ENCODE measurements at regions not wholly inside any gene's neighbourhood (a gene's known extent, or its start where the extent isn't known, plus 50 kb on each side); places are given as distances from the start of the nearest gene placed in this dataset.
"Not testable (repeated sequence)": the region's sequence is repeated elsewhere in the genome, so short reads cannot be mapped to it uniquely, and the experiment has no call there.

- no peak for DNase-seq
Measured at GRCh38 chr15:59828861-59829260, 139.7 kb upstream of the BNIP2 start.

GRCh38 chr15:59828263-59828662, 139.1 kb upstream of the BNIP2 start:
- DNase-seq = no peak

DNA sequence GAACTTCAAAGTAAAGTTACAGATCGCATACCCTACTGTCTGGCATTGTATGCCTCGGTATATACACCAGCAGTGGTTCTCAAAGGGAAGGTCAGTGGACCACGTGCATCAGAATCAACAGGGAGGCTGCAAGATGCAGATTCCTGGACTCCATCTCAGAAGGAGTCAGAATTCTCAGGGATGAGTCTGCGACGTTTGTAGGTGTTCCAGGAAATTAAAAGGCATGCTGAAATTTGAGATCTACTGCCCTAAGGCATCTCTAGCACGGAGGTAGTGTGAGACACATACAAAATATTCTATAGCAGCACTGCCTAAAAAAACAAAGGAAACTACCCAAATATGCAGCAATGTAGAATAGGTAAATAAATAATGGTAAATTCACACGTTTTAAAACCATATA, 136.8 kb upstream of the BNIP2 start:
- no peak for DNase-seq

- DNase-seq = no peak
Measured at GRCh38 chr15:59821286-59821685, 132.2 kb upstream of the BNIP2 start.

GRCh38 chr15:59819092-59819491, 130.0 kb upstream of the BNIP2 start:
- DNase-seq = no peak

DNA sequence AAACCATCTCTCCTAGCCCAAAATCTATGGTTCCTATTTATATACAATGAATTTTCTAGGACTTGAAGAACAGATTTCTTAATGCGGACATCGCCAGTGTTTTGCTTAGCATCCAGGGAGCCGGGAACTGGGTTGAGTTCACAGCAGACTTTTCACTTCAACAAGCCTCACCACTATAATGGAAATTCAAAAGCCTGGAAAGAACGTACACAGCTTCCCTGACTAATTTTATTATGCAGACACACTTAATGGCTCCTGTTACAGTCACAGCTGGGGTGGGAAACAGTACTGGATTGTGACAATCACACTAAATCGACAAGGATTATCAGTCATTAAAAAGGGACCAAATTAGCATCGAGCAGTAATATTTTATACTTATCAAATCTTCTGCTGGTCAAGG, 129.2 kb upstream of the BNIP2 start:
- no peak for DNase-seq

DNA sequence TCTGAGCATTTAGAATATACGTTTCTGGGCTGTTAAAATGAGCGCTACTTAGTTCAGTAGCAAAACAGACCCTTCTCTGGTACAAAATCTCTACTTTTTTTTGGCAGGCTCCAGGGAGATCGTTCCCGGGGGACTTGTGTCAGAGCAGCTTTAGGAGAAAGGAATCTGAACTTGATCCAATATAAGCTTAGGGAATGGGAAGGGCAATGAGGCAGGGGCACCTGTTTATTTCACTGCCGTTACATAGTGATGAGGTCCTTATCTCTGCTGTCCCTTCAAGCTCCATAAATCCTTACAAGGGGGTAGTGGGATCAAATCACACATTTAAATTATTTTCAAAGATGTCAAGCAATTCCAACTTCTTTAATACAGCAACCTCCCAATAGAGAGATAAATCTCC, 128.7 kb upstream of the BNIP2 start:
- DNase-seq = no peak

DNA sequence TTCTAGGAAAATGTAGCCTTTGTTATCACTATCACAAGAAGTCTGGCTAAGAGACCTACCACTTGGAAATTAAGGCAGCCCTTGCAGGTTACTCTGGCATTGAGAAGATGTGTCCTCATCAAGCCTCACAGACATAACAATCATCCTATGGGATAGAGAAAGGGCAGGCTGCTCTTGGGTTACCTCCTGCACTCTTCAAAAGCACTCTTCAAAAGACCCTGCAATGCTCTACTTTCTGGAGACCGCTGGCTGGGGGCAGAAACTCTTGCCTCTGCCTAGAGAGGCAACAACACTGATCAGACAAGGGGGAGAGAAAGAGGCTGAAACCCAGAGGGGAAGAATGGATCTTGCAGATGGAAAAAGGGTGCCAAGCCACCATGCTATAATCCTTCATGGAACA, 127.9 kb upstream of the BNIP2 start:
- DNase-seq = no peak

- no peak for DNase-seq
Measured at GRCh38 chr15:59814409-59814808, 125.3 kb upstream of the BNIP2 start.

GRCh38 chr15:59812889-59813288, 123.8 kb upstream of the BNIP2 start:
- DNase-seq = no peak

DNA sequence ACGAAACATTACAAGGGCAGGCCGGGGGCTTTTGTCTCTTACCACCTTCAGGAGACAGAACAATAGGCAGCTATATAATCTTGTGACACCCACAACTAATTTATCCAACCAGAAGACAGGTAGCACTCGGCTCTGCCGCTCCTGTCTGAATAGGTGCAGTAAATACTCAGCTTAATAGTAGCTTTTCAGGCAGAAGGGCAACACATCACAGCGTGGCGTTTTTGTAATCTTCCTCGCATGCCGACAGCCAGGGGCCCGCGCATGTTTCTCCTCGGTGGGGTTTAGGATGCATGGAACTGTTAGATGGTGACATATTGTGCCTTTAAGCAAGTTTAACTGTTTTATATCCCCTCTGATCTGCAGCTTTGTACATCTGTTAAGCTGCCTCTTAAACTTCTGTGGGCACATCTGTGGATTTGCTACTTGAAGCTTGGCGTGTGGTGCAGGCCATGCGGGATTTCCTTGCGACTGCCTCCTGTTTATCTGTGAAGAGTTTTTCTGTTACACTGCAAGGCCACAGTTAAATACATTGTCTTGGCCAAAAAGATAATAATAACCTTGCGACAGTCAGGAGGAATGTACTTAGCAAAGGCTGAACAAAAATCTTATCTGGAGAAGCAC, 123.2 kb upstream of the BNIP2 start:
- DNase-seq = no peak

DNA sequence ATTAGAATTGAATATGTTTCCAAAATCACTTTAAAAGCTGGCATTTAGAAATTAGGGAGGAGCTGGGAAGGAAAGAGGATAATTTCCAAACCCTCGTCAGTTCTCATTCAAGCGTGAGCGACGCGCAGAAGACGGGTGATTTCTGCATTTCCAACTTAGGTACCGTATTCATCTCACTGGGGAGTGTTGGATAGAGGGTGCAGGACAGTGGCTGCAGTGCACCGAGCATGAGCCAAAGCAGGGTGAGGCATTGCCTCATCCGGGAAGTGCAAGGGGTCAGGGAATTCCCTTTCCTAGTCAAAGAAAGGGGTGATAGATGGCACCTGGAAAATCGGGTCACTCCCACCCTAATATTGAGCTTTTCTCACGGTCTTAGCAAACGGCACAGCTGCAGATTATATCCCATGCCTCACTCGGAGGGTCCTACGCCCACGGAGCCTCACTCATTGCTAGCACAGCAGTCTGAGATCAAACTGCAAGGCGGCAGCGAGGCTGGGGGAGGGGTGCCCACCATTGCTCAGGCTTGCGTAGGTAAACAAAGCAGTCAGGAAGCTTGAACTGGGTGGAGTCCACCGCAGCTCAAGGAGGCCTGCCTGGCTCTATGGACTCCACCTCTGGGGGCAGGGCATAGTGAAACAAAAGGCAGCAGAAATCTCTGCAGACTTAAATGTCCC, 114.3 kb upstream of the BNIP2 start:
- not testable (repeated sequence) for DNase-seq

DNA sequence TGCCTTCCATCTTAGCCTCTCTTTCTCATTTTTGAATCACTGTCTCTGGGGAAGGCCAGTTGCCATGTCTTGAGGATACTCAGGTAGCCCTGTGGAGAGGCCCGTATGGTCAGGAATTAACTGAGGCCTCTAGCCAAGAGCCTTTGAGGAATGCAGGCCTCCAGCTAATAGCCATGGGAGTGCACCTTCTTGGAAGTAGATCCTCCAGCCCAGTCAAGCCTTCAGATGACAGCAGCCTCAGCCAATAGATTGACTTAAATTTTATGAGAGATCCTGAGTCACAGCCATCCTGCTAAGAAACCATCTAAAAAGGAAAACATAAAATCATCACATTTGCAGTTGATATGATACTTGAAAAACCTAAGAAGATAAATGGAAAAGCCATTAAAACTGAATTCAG, 112.5 kb upstream of the BNIP2 start:
- DNase-seq = no peak

DNA sequence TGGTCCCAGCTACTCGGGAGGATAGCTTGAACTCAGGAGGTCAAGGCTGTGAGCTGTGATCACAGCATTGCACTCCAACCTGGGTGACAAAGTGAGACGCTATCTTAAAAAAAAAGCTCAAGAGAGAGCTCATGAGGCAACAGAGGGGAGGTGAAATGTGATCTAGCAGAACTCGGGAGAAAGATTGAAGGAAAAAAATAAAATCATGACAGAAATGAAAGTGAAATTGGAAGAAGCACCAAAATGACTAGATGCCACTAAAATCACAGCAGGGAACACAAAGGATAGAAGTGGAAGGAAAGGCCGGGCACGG, 109.4 kb upstream of the BNIP2 start:
- no peak for DNase-seq

GRCh38 chr15:59797756-59798604, 108.9 kb upstream of the BNIP2 start:
- no peak for DNase-seq

DNA sequence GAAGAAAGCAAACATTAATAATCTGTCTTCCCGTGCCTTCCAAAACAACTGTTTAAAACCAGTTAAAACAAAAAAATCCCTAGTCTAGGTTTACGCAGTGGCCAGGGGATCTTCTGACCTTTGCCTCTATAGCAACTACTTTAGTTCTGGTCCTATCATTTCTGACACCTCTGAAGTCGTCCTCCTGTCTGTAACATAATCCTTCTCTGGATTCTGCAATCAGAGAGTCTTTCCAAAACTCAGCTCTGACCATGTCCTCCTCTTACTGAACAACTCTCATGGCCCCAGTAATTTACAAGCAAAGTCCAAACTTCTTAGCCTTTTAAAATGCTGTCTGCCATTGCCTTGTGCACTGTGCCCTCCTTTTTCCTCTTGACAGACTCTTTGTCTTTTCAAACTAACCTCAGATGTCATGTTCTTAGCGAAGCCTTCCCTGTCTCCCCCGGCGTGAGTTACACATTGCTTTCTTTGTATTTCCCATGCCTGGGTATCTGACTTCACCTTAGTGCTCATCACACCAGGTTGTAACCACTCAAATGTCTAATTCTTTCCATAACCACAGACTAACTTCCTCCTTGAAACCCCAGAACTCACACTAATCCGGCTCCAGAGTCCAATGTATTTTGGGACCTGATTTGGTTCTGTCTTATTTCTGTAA, 105.2 kb upstream of the BNIP2 start:
- no peak for DNase-seq

DNA sequence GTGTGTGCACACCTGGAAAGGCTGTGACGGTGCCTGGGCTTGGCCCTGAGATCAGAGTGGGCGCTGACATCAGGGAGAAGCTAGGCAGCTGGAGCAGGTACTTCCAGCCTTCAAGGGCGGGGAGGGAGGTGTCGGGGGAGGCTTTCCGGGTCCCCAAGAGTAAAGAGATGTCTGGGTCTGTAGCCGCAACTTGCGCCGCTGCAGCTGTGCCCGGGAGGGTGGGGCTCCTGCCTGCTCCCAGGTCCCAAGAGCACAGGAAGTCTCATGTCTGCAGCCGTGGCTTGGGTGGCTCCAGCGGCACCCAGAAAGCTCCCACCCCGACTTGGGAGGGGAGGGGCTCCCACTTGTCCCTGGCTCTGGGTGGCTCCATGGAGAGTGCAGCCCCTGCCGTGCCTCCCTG, 103.2 kb upstream of the BNIP2 start:
- DNase-seq = no peak

- no peak for DNase-seq
Measured at GRCh38 chr15:59791755-59792154, 102.6 kb upstream of the BNIP2 start.

DNA sequence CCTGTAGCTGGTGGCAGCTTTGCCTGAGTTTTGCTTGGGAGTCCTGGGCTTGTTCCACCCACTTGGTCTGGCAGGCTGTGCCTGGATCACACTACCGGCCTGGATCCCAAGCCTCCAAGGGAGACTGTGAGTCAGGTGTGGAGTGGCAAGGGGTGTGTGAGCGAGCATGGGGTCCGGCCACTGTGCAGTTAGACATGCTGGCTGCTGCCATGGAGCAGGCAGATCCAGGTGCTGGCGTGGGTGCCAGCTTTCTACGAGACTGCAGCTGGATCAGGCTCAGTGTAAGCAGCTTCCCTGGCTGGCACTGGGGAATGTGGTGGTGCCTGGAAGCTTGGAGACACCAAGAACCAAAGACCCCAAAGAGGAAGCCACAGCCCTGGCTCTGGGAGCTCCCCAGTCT, 102.0 kb upstream of the BNIP2 start:
- DNase-seq = no peak

DNA sequence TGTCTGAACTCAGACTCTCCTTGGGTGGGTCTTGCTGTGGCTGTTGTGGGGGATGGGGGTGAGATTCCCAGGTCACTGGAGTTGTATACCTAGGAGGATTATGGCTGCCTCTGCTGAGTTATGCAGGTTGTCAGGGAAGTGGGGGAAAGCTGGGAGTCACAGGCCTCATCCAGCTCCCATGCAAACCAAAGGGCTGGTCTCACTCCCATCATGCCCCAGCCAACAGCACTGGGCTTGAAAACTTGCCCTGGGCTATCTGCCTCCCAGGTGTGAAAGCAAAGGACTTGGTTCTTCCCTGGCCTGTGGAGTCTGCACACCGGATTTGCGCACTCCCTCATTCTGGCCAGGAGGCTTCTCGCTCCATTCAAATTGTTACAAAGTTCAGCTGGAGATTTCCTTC, 97.3 kb upstream of the BNIP2 start:
- DNase-seq = not testable (repeated sequence)

GRCh38 chr15:59785981-59786380, 96.9 kb upstream of the BNIP2 start:
- DNase-seq = not testable (repeated sequence)

- DNase-seq = not testable (repeated sequence)
Measured at GRCh38 chr15:59783774-59784520, 94.8 kb upstream of the BNIP2 start.

DNA sequence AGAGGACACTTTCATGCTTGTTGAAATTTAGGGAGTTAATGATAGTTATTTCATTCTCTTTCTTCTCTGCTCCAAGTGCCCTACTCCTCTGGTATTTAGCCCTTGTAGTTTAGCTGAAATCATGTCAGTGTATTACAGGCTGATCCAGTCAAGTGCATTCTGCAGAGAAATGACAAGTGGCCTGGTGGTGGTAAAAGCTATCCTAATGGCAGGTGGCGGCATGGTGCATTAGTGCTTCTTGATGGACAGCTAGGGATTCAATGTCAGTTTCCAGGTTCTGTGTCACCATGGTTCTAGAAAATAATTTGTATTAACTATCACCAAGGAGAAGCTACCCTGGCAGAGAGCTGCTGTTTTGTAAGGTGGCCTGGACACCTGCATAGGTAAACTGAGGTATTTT, 90.0 kb upstream of the BNIP2 start:
- no peak for DNase-seq
